AG09319 (cell line): ENCODE measurements at regions not wholly inside any gene's neighbourhood (a gene's known extent, or its start where the extent isn't known, plus 50 kb on each side); places are given as distances from the start of the nearest gene placed in this dataset.

Experiments
- DNase-seq: peaks from one replicate; pipeline ENCODE4 v3.0.0-alpha.2; 2010; ENCODE audit warnings: low read depth; ENCODE audit errors: extremely low read depth
- TF ChIP-seq, protein P1 (sequence below): IDR thresholded peaks from 2 replicates; pipeline ENCODE4 v1.5.1; 2011; ENCODE audit warnings: low read depth, mild to moderate bottlenecking, inconsistent platforms, low read length, moderate library complexity

DNA sequence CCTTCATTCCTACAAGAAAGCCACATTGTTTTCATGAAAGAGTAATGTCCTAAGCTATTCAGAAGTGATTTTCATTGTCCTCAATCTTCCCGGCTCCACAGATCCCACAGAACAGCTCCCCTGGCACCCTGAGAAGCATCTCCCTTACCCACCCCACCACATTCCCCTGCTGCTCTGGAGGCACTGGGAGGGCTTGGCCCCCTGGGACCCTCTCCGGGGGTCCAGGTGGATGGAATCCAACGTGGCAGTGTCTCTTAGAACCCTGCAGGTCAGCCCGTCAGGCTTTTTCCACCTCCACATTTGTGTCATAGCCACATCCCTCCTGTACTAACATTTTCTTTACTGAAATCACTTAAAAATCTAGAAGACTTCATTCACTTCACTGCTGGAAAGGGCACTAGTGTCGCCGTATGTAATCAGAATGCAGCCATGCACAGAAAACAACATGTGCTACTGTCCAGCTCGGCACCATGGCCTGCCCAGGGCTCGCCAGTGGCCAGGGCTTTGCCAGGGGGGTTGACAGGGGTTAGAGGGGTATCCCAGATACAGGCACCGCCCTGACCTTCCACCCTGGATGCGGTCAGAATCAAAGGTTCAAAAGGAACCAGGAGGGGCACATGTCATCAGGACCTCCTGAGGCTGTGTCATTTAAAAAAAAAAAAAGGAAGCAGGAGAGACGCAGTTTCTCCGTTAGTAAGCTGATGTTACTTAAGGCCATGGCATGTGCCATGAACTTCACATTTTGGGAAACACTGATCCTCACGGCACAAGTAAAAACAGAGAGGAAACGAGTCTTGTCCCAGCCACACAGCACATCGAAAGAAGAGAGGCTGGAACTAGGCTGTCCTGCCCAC is 106.3 kb downstream of the LSM3 start:
- TF ChIP-seq, protein P1, sequence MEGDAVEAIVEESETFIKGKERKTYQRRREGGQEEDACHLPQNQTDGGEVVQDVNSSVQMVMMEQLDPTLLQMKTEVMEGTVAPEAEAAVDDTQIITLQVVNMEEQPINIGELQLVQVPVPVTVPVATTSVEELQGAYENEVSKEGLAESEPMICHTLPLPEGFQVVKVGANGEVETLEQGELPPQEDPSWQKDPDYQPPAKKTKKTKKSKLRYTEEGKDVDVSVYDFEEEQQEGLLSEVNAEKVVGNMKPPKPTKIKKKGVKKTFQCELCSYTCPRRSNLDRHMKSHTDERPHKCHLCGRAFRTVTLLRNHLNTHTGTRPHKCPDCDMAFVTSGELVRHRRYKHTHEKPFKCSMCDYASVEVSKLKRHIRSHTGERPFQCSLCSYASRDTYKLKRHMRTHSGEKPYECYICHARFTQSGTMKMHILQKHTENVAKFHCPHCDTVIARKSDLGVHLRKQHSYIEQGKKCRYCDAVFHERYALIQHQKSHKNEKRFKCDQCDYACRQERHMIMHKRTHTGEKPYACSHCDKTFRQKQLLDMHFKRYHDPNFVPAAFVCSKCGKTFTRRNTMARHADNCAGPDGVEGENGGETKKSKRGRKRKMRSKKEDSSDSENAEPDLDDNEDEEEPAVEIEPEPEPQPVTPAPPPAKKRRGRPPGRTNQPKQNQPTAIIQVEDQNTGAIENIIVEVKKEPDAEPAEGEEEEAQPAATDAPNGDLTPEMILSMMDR: no peak
- DNase-seq: no peak

DNA sequence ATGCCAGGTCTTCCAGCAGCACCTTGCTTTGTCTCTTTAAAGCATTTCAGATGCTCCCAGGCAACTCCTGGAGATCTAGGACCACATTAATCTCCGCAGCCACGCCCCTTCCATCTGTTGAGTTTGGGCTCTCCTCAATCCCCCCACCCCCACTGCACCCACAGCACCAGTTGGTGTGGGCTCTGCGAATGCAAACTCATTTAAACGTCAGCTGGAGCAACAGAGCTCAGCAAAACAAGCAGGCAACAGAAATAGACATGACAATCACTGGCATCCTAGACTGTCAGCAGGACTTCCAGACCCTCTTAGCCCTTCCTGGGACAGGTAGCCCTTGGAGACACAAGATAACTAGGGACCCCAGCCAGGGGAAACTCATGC is 106.9 kb downstream of the LSM3 start:
- TF ChIP-seq, protein P1: no peak
- DNase-seq: no peak

DNA sequence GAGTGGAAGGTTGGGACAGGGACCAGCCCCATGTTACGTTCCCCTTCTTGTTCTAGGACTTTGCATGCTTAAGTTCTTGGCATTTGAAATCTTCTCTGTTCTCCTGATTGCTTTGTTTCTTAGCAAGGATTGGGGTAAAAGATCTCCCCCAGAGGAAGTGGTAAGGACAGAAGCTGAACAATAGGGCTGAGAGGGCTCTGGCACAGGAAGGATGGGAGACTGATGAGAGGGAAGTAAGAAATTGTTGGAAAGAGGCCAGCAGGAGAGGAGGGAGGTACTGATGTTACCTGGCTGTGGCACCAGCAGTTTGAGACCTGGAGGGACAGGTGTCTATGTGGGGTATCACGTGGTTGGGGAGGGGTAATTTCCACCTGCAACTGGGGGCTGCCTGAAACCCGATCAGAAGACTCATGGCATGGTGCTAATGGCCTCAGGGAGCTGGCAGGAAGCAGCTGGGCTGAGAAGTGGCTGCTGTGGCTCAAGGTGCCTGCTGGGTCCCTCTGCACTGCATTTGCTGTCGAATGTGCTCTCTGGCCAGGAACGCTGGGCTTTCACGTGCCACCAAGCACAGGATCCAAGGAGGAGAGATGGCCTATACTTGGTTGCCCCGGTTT is 108.4 kb downstream of the LSM3 start:
- TF ChIP-seq, protein P1: no peak
- DNase-seq: no peak

DNA sequence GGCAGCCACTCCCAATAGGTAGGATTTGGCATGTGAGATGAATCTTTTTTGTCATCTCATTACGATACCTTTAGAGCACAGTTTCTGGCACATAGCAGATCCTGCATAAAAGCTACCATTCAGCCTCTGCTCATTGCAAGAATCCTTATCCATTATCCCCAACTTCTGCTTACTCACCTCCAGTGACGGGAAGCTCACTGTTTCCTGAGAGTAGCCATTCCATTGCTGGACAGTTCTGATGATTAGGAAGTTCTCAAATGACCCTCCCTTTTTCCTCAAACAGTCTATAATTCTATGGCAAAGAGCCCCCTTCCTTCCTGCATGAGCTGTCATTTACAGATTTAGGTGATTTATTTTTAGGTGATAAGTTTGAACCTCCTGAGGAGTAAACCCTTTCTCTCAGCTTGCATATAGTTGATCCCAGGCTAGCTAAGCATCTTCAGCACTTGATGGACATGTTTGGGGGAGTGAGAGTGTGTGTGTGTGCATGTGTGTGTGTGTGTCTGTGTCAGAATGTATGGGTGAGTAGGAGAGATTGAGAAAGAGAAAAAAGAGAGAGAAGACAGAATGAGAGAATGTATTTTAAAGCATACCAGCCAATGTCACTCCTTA is 109.7 kb downstream of the LSM3 start:
- TF ChIP-seq, protein P1: no peak
- no peak for DNase-seq

DNA sequence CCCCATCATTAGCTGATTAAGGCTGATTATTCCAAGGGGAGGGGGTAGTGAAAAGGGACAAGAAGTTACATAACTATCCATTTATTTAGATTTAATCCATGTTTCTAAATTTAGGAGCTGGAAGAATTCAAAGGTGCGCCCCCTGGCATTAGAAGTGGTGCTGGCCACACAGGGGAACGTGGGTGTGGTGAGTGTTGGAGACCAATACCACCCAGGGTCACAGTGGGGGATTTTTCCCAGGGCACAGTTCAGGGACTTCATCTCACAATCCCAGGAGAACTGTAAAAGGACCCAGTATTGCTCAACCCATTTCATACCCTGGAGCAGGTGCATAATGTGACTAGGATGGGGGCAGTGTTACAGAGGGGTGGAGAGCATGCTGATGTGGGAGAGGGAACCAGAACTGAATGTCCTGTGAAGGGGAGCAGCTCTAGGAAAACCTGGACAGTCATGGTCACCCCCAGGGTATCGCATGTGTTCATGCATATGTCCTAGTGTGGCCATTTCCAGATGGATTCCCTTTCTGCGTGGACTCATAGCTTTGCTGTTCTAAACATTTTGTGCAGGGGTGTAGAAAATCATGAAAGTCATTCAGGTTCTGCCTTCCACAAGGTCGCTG is 110.3 kb downstream of the LSM3 start:
- TF ChIP-seq, protein P1: no peak
- no peak for DNase-seq

DNA sequence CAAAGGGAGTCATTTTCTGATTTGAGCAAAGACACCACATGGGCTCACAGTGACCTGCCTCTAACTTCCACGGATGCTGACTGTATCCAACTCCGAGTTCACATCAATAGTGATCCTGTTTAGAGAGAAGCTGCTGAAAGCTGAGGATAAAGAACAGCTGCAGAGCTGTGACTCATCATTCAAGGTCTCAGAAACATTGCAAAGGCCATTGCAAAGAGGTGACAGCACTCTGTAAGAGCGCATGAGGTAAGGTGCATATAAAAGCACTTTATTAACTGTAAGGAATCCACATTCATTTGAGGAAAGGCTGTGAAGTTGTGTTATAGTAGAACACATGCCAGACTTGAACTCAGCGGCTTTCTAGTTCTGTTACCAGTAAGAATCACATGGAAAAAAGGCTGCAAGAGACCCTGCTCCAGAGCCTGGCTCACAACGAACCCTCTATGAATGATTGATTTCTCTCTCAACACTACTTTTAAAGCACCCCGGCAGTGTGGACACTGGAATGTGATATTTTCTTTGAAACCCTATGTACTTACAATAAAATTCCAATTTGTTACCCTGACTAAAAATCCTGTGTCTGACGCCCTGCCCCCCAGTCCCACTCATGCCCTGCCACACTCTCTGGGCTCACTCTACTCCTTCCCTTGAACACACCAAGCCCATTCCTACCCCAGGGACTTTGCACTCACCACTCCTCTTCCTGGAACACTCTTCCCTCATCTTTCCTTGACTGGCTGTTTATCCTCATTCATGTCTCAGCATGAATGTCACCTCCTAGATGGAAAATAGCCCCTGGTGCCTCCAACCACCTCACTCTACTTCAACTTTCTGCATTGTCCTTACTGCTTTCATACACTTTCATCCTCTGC is 111.2 kb downstream of the LSM3 start:
- TF ChIP-seq, protein P1: no peak
- DNase-seq: no peak
